Prostate gland (tissue), 2 donors: ENCODE measurements at regions not wholly inside any gene's neighbourhood (a gene's known extent, or its start where the extent isn't known, plus 50 kb on each side); places are given as distances from the start of the nearest gene placed in this dataset.

ENCODE experiments used
- CTCF ChIP-seq, 4 experiments: fragments of 200-600 bp in 2 of 4; fragments of 450-650 bp in 2 of 4; sonication (generic) in 2 of 4; IDR thresholded peaks; 1 replicate in 3 of 4; 2 replicates in 1 of 4; pipeline ENCODE4 v1.5.1; 2016 to 2019; ENCODE audit warnings: antibody characterized with exemption in 4 of 4, mild to moderate bottlenecking in 2 of 4, moderate library complexity in 2 of 4
- POLR2A ChIP-seq: fragments of 450-650 bp; IDR thresholded peaks from one replicate; pipeline ENCODE4 v1.6.1; 2016; ENCODE audit warnings: antibody characterized with exemption, mild to moderate bottlenecking

GRCh38 chr1:232334246-232334645, 295.7 kb downstream of the SIPA1L2 start:
- TF ChIP-seq POLR2A (no peak), CTCF (IDR thresholded peaks at IDR 0.05) (no peak)
